ENCODE measurements at regions not wholly inside any gene's neighbourhood (a gene's known extent, or its start where the extent isn't known, plus 50 kb on each side); places are given as distances from the start of the nearest gene placed in this dataset.

DNA sequence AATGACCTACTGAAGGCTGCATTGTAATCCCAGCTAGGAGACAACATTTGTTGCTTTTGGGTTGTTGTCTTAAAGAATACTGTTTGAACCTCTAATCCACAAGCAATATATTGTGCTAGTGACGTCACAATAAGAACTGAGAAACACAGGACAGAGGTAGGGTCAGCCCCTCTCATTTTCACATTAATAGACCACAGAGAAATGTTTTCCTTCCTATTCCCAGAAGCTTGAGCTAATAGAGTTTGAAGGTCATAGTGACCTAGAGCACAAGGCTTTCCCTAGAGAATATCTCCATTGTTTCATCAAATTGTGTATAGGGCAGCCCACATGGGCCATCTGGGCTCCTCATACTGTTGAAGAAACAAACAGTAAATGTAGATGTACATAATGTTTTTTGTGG, 300.9 kb upstream of the AKR1E2 start:
- DNase-seq = no peak

GRCh38 chr10:4522296-4523000, 303.6 kb upstream of the AKR1E2 start:
- DNase-seq = no peak

DNA sequence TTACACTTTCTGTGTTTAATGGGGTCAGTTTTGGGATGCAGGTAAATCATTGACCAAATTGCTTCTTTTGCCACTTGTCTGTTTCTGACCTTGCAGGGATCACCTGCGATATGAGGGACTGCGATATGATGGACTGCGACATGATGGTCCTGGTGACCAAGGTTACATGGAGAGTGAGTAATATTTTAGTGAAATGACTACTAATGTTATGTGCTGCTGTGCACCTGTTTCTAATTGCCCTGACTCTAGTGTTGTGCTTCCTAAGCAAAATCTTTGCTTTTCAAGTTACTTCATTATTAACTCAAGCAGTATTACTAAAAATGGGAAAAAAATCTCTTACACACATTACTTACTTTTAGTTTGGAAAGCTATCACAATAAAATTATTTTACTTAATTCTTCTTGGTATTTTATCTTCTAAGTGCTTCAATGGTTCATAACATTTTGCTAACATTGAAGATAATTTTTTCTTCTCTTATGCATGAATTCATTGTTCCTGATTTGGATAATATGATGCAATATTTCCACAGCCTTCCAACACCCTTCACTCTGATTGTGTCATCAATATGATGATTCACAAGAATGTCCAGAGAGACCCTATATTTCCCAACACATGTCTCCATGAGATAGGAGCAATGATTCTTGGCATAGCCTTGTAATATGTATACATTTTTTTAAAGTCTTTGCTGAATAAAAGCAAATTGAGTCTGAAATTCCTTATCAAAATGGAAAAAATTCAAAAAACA, 306.2 kb upstream of the AKR1E2 start:
- DNase-seq = no peak

DNA sequence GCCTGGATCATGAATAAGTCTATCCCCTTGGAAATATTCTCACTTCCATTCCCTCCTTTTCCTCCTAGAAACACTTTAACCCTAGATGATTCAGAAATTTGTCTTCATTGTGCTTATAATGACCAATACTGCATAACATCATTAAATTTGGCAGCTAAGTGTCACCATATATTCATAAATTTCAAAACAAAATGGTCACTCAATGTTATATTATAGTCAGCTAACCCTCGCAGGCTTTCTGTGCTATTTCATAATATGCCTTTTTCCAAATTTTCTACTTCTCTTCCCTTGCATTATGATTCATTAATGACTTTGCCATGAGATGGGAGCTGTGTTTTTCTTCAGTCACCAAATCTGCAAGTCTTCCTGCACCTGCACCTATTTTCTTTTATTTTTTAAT, 308.3 kb upstream of the AKR1E2 start:
- no peak for DNase-seq

DNA sequence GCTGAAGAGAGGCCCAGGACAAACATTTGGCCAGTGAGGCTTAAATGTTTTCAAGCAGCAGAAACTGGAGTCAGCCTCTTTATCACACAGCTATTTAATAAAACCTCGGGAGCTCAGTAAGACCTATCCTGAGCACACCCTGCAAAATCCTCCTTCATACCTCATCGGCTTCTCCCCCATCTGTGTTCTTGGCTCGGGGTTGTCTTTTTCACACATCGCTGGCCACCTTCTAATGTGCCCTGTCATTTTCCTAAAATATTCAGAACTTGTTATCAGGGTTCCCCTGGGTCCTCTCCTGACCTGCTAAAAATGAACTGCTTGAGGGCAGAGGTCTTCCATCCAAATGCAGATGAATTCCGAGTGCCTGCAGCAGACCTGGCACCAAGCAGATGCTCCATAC, 310.3 kb upstream of the AKR1E2 start:
- no peak for DNase-seq

DNA sequence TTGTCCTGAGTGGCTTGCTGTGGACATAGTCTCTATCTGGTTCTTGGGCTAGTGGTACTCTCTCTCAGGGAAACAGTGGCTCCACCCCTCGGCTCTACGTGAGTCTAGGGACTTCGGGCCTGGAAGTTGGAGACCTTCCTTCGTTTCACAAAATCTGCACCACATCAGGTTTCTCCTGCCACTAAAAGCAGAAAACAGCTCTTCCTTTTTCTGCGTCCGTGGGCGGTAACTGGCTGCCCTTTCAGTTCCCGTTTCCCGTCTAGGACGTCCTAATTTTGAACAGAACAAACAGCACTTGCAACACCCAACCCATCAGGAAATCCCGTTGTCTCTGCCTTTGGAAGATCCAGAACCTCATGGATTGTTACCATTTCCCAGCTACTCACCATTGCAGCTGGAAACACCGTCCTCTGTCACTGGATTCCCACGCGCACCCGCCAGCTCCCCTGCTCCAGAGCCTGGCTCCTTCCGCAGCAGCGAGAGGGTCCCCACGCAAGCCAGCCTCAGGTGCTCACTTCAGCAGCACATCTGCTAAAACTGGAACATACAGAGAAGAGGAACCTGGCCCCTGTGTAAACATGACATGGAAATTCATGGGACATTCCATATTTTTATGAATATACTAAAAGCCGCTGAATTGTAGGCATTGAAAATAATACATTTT, 311.4 kb upstream of the AKR1E2 start:
- DNase-seq = no peak

DNA sequence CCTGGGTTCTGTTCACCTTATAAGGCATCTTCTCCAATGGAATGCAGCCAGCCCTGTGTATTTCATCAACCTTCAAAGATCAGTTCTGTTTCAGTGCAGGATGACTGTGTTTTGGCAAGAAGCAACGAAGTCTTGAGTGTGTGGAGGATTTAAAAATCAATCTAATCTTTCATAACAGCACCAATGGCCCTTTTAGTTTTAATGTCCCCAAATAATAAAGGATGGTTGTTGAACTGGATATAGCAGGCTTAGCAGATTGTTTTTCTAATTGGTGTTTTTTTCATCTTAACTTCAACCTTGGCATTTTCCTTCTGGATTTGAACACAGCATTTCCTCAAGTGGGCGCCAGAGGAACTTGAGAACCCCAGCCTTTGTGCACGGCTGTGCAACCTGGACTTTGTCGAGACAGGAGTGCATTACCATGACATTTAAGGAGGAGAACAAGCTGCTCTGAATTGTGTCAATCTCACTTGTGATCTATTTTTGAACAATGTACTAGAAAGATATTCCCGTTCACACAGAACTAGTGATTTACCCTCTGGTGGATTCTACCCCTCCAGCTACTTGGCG, 313.3 kb upstream of the AKR1E2 start:
- DNase-seq = no peak

- DNase-seq = no peak
Observed at GRCh38 chr10:4512196-4512595, 313.8 kb upstream of the AKR1E2 start.

GRCh38 chr10:4511509-4511908, 314.5 kb upstream of the AKR1E2 start:
- DNase-seq = no peak

DNA sequence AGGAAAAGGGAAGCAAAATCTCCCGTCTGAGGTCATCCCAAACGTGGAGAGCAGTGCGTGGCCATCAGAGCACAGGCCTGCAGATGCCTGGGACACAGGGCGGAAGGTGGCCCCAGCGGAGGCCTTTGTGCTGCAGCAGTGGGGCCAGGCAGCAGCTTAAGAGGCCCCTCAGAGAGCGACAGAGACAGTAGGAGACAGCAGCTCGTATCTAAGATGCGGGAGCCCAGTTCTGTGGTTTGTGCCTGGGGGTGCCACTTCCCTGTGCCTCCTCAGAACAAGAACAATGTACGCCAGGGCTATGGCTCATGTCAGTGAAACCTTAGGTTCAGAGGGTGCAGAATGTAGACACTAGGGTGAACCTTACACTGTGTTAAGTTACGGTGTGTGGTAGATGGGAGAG, 316.6 kb upstream of the AKR1E2 start:
- DNase-seq = no peak

DNA sequence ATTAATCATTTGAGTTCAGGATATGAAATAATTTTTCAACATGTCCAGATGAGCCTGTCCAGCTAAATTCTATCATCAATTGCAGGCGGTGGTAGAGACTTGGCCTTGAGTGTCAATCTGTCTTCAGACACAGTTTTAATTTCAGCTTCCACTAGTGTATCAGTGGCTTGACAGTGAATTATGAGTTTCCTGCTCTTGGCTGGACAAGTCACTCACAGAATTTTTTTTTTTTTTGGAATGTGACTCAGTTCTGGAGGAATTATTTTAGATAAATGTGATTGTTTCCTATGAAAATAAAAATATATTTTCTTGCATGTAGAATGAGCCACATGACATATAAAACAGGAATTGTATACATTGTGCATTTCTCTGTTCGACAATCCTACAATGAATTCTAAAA, 319.9 kb upstream of the AKR1E2 start:
- no peak for DNase-seq

GRCh38 chr10:4504550-4504949, 321.5 kb upstream of the AKR1E2 start:
- no peak for DNase-seq

DNA sequence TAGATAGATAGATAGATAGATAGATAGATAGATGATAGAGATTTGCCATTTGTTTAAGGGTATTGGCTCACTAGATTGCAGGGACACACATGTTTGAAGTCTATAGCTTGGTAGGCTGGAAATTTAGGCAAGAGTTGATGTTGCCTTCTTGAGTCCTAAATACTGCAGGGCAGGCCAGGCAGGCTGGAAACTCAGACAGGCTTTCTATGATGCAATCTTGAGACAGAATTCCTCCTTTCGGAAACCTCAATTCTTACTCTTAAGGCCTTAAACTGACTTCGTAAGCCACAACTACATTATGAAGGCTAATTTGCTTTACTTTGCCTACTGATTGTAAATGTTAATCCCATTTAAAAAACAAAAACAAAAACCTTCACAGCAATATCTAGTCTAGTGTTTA, 322.9 kb upstream of the AKR1E2 start:
- DNase-seq = no peak

- no peak for DNase-seq
Observed at GRCh38 chr10:4501306-4501705, 324.7 kb upstream of the AKR1E2 start.

- no peak for DNase-seq
Observed at GRCh38 chr10:4498711-4499251, 327.2 kb upstream of the AKR1E2 start.

- DNase-seq = no peak
Observed at GRCh38 chr10:4494551-4494950, 331.5 kb upstream of the AKR1E2 start.

DNA sequence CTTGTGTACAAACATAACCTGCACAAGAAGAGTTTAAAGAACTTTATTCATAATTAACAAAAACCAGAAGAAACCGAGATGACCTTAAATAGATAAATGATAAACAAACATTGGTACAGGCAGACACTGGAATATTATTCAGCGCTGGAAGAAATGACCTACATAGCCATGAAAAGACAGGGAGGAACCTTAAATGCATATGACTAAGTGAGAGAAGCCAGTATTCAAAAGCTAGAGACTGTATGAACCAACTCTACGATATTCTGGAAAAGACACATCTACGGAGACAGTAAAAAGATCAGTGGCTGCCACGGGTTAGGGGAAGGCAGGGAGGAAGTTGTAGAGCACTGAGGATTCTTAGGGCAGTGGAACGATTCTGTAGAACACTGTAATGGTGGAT, 333.8 kb upstream of the AKR1E2 start:
- no peak for DNase-seq

DNA sequence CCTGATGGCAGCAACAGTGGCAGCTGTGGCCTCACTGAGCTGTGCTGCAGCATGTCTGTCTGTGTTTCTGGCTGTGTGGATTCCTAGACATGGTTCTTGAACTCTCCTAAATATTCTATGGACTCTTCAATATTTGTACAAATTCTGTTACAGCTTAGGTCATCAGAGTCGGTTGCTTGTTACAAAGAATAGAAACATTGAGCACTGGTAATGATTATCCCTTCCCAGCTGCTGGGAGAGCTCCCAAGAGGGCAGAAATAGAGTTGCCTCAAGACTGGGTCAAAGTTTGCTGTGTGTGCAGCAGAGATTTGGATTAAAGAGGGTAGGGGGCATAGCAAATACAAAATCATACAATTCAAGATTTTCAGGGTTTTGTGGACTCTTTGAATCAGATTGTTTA, 337.1 kb upstream of the AKR1E2 start:
- no peak for DNase-seq

DNA sequence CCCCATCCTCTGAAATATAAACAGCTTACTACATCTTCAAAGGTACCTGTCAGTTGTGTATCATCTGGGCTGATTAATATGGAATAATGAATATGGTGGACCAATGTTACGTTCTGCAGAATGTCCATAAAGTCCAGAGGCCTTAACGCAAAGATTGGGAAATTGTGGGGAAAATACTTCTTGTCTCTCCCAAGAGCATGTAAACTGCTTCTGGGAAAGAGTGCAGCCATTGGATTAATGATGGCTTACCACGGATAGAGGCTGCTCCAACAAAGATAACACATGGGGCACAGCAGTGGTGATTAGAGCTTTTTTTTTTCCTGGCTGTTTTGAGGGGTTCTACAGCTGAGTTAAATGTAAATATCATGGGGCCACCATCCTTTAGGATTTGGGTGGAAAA, 340.4 kb upstream of the AKR1E2 start:
- DNase-seq = no peak

GRCh38 chr10:4483811-4484210, 342.2 kb upstream of the AKR1E2 start:
- no peak for DNase-seq

DNA sequence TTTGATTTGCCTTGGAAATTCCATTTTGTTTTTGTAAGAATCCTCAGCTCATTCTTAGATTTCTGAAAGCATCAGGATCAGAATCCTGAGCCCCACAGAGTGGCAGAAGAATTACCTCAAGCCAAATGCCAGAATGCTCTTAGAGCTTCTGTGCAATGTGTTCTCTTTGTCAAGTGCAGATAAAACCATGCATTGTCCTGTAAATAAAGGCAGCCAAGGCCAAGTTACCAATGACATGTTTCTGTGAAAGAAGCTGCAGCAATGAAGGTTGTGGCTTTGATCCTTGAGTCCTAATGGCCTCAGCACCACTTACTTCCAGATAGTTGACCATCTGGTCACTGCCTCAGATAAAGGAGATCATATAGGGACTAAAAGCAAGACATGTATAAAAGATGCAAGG, 343.3 kb upstream of the AKR1E2 start:
- DNase-seq = no peak

GRCh38 chr10:4481192-4481591, 344.8 kb upstream of the AKR1E2 start:
- DNase-seq = no peak

DNA sequence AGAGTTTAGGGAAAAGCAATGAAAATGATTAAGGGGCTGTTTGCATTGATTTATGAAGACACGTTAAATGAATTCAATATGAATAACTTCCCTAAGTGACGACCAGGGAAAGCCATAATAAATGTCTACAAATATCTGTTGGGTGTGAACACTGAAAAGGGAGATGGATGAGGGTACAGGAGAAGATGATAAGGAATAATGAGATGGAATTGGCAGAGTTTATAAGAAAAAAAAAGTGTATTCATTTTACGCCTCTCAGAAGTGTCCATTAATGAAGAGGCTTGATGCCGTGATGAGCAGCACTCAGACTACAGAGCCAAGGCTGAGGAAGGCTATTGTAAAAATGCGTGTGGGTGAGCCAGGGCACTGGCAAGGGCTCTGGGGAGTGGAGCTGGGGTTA, 346.7 kb upstream of the AKR1E2 start:
- no peak for DNase-seq

DNA sequence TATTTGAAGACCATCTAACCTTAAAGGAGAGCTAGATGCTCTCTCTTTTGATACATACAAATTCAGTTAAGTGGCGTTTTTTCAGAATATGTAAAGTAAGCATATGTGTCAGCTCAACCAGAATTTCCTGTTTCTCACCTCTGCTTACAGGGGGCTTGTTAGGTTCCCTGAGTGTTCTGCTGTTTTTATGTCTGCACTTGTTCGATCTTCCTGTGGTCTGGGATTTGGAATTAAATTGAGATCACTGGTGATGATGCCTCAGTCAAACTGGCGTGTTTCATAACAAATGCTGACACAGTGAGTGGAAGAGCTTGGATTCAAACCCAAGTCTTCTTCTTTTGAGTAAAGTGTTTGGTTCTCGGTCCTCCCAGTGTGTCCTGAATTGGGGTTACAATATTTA, 348.3 kb upstream of the AKR1E2 start:
- DNase-seq = no peak
